K562 (cell line): ENCODE measurements at regions not wholly inside any gene's neighbourhood (a gene's known extent, or its start where the extent isn't known, plus 50 kb on each side); places are given as distances from the start of the nearest gene placed in this dataset.

ENCODE experiments used
- ADNP ChIP-seq: fragments of 200-800 bp; sonication (Bioruptor generic); IDR thresholded peaks from 2 replicates; pipeline ENCODE4 v1.6.1; 2016; ENCODE audit warnings: missing genetic modification characterization, missing compliant biosample characterization
- BRF2 ChIP-seq: IDR thresholded peaks from 3 replicates; pipeline ENCODE4 v1.6.1; 2011; ENCODE audit warnings: borderline replicate concordance, mild to moderate bottlenecking; ENCODE audit not compliant: insufficient read length, insufficient read depth
- ESRRA ChIP-seq: fragments of 450-650 bp; IDR thresholded peaks from 2 replicates; pipeline ENCODE4 v1.6.1; 2014; ENCODE audit warnings: low read depth, mild to moderate bottlenecking, moderate library complexity, borderline replicate concordance
- ETV6 ChIP-seq, 3 experiments: fragments of 150-350 bp in 1 of 3; sonication (generic) in 1 of 3; formaldehyde crosslinking in 1 of 3; IDR thresholded peaks; 2 replicates each; pipeline versions ENCODE4 v1.6.1 to v1.8.0; 2014 to 2022; ENCODE audit warnings: borderline replicate concordance in 2 of 3, low read depth in 2 of 3, antibody characterized with exemption in 1 of 3, low read length in 1 of 3, mild to moderate bottlenecking in 1 of 3, missing genetic modification reagents in 1 of 3
- FOXA1 ChIP-seq: fragments of 450-650 bp; IDR thresholded peaks from 2 replicates; pipeline ENCODE4 v1.6.1; 2016; ENCODE audit warnings: mild to moderate bottlenecking, borderline replicate concordance
- FOXP4 ChIP-seq: sonication (generic); formaldehyde crosslinking; IDR thresholded peaks from 2 replicates; pipeline ENCODE4 v1.8.0; 2022; ENCODE audit warnings: mild to moderate bottlenecking, missing genetic modification reagents, borderline replicate concordance
- KDM5B ChIP-seq: fragments of 200-600 bp; sonication (generic); IDR thresholded peaks from 2 replicates; pipeline ENCODE4 v1.6.1; 2012; ENCODE audit warnings: low read depth, mild to moderate bottlenecking, moderate library complexity, low read length, control low read depth, inconsistent platforms; ENCODE audit not compliant: insufficient replicate concordance
- PHF21A ChIP-seq: fragments of 450-650 bp; IDR thresholded peaks from 2 replicates; pipeline ENCODE4 v1.6.1; 2017; ENCODE audit warnings: low read depth, borderline replicate concordance
- PTRF ChIP-seq: fragments of 450-650 bp; IDR thresholded peaks from 2 replicates; pipeline ENCODE4 v1.6.1; 2016; ENCODE audit warnings: mild to moderate bottlenecking, missing genetic modification characterization, missing compliant biosample characterization
- RCOR1 ChIP-seq, 2 experiments: IDR thresholded peaks; 2 replicates each; pipeline ENCODE4 v1.6.1; 2012; ENCODE audit warnings: low read depth in 2 of 2, low read length in 2 of 2, borderline replicate concordance in 1 of 2, improper control_type of control experiment in 1 of 2
- RFX7 ChIP-seq: fragments of 250-450 bp; sonication (Bioruptor Pico); IDR thresholded peaks from 2 replicates; pipeline ENCODE4 v1.5.1; 2021; ENCODE audit warnings: mild to moderate bottlenecking
- SMAD3 ChIP-seq: fragments of 450-650 bp; formaldehyde crosslinking; conservative IDR thresholded peaks from 2 replicates; pipeline ENCODE4 v1.4.0; 2020; ENCODE audit warnings: mild to moderate bottlenecking
- TARDBP ChIP-seq: fragments of 450-650 bp; IDR thresholded peaks from 2 replicates; pipeline ENCODE4 v1.6.1; 2016
- TCF7 ChIP-seq: sonication (generic); IDR thresholded peaks from 2 replicates; pipeline ENCODE4 v1.6.1; 2016; ENCODE audit warnings: antibody characterized with exemption, borderline replicate concordance
- ZBTB9 ChIP-seq: fragments of 450-650 bp; formaldehyde crosslinking; IDR thresholded peaks from 2 replicates; pipeline ENCODE4 v1.4.0; 2020; ENCODE audit warnings: mild to moderate bottlenecking, moderate library complexity
- ZFP1 ChIP-seq: fragments of 450-650 bp; formaldehyde crosslinking; IDR thresholded peaks from 2 replicates; pipeline ENCODE4 v1.4.0; 2020; ENCODE audit warnings: mild to moderate bottlenecking, mixed read lengths
- ZNF146 ChIP-seq: IDR thresholded peaks from one replicate; pipeline ENCODE4 v1.6.1; 2018; ENCODE audit warnings: missing compliant biosample characterization; ENCODE audit not compliant: unreplicated experiment
- ZNF277 ChIP-seq: fragments of 250-450 bp; sonication (Bioruptor Pico); IDR thresholded peaks from 2 replicates; pipeline ENCODE4 v1.8.0; 2022; ENCODE audit warnings: inconsistent platforms, mild to moderate bottlenecking, moderate library complexity, borderline replicate concordance
- TF ChIP-seq, protein P1 (sequence below): IDR thresholded peaks from 2 replicates; pipeline ENCODE4 v1.6.1; 2016; ENCODE audit warnings: missing genetic modification characterization, missing compliant biosample characterization
- TF ChIP-seq, protein P2 (sequence below): sonication (generic); formaldehyde crosslinking; IDR thresholded peaks from 2 replicates; pipeline ENCODE4 v1.5.0; 2020; ENCODE audit warnings: missing genetic modification reagents

DNA sequence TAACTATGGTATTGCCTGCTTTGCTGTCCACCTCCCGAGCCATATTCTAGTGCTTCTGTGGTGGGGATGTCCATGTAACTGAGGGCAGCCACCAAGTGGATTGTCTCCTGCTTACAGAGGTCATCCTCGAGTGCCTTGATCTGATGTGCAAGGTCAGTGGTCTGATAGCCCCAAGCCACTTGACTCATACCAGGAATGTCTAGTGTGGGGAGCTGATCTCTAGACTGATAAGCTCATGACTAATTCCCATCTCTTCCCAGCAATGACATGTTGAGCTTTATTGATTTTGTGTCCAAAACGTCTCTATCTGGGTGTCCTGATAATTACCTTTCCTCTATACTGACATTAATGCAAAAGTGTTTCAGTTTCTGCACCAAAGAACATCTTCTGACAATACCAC, 168.4 kb upstream of the WDR1 start (continued):
- TF ChIP-seq SMAD3 (CRISPR knock-in tag) (no peak), PHF21A (no peak), ZBTB9 (0 out of 2 replicates have a peak, but pooled peaks have one; percentile 44), BRF2 (no peak), FOXA1 (no peak), ZNF146 (no peak), ZFP1 (CRISPR knock-in tag) (no peak), ETV6 (IDR thresholded peaks at IDR 0.05; ENCODE audit: borderline replicate concordance in 1 of 2, low read depth in 2 of 2, low read length in 1 of 2) (no peak), ETV6 (CRISPR knock-in tag; IDR thresholded peaks at IDR 0.05; ENCODE audit: borderline replicate concordance) (no peak), ZNF277 (no peak), PTRF (tag) (no peak), RCOR1 (IDR thresholded peaks at IDR 0.05; ENCODE audit: borderline replicate concordance in 1 of 2, low read depth in 2 of 2, low read length in 2 of 2) (peak in 1 of 2 experiments; percentile 69; a peak in 1 of 4 replicates), TCF7 (0 out of 2 replicates have a peak, but pooled peaks have one; percentile 24), ADNP (tag) (no peak), TARDBP (no peak), ESRRA (peak; percentile 94), KDM5B (no peak), RFX7 (no peak), FOXP4 (CRISPR knock-in tag) (no peak)
- TF ChIP-seq, protein P1, sequence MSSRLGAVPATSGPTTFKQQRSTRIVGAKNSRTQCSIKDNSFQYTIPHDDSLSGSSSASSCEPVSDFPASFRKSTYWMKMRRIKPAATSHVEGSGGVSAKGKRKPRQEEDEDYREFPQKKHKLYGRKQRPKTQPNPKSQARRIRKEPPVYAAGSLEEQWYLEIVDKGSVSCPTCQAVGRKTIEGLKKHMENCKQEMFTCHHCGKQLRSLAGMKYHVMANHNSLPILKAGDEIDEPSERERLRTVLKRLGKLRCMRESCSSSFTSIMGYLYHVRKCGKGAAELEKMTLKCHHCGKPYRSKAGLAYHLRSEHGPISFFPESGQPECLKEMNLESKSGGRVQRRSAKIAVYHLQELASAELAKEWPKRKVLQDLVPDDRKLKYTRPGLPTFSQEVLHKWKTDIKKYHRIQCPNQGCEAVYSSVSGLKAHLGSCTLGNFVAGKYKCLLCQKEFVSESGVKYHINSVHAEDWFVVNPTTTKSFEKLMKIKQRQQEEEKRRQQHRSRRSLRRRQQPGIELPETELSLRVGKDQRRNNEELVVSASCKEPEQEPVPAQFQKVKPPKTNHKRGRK (tag) = no peak
- TF ChIP-seq, protein P2, sequence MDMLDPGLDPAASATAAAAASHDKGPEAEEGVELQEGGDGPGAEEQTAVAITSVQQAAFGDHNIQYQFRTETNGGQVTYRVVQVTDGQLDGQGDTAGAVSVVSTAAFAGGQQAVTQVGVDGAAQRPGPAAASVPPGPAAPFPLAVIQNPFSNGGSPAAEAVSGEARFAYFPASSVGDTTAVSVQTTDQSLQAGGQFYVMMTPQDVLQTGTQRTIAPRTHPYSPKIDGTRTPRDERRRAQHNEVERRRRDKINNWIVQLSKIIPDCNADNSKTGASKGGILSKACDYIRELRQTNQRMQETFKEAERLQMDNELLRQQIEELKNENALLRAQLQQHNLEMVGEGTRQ (CRISPR knock-in tag) = no peak
